ENCODE measurements at regions not wholly inside any gene's neighbourhood (a gene's known extent, or its start where the extent isn't known, plus 50 kb on each side); places are given as distances from the start of the nearest gene placed in this dataset.

DNA sequence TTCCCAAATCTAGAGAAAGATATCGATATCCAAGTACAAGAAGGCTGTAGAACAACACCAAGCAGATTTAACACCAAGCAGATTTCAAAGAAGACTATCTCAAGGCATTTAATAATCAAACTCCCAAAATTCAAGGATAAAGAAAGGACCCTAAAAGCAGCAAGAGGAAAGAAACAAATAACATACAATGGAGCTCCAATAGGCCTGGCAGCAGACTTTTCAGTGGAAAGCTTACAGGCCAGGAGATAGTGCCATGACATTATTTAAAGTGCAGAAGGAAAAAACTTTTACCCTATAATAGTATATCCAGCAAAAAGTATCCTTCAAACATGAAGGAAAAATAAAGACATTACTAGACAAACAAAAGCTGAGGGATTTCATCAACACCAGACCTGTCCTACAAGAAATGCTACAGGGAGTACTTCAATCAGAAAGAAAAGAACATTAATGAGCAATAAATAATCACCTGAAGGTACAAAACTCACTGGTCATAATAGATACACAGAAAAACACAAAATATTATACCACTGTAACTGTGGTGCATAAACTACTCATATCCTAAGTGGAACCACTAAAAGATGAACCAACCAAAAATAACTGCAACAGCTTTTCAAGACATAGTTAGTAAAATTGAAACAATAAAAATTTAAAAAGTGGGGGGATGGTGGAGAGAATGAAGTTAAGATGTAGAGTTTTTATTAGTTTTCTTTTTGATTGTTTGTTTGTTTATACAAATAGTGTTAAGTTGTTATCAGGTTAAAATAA lies 267.2 kb downstream of the AUH start:
- no peak for DNase-seq

DNA sequence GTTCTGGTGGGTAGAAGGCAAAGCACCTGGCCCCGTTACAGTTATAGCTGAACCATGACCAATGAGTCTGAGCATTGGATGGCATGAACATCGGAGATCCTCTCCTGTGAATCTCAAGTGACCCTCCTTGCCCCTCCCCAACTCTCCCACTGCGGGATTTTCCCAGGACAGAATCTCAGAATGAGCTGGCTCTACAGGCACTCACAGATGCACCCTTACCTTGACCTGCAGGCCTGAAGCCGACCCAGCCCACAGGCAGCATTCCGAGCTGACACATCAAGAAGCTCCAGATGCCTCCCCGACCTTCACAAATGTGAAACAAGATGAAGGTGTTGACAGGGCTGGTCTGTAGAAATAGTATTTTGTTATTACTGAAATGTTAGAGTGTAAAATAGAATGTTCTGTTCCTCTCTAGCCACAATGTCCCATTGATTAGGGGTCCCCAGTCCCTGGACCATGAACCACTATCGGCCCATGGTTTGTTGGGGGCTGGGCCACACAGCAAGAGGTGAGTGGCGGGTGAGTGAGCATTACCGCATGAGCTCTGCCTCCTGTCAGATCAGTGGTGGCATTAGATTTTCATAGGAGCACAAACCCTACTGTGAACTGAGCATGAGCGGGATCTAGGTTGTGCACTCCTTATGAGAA lies 263.4 kb downstream of the AUH start:
- no peak for DNase-seq

DNA sequence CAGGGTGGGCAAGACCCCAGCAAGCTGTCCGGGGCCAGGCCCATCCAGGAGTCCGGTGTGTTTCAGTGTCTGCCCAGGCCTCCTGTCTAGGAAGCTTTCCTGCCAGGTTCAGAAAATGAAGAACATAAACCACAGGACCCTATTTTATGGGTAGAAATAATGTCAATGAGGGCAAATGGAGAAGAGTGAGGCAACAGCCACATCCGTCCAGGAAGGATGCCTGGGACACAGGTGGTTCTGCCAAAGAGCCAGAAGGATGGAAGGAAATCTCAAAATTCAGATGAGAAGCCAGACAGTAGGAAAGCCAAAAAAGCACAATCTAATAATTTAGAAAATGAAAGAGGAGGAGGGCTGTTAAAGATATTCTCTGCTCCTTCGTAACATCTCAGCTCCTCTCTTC lies 262.3 kb downstream of the AUH start:
- DNase-seq = no peak

DNA sequence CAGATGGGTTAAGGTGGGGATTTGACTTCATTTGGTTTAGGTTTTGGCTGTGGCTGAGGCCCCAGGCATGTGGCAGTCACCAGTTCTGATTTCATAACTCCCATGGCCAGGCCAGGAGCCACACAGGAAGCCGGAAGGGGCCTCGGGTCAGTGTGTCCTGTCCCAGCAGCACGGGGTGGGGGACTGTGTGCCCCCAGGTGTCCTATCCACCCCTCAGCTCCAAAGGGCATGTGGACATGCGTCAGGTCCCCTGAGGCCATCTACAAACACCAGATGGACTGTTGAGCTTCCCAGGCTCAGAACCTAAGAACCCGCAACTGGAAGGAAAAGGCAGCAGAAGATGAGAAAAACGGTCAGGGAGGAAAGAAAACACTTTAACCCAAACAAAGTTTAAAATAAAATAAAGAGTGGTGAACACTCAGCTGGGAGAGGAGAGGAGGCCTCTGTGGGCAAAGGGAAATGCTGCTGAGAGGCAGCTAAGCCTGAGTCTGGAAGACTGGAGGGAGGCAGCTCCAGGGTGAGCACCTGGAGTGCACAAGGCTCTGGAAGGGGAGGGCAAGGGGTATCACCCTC lies 260.8 kb downstream of the AUH start:
- no peak for DNase-seq

DNA sequence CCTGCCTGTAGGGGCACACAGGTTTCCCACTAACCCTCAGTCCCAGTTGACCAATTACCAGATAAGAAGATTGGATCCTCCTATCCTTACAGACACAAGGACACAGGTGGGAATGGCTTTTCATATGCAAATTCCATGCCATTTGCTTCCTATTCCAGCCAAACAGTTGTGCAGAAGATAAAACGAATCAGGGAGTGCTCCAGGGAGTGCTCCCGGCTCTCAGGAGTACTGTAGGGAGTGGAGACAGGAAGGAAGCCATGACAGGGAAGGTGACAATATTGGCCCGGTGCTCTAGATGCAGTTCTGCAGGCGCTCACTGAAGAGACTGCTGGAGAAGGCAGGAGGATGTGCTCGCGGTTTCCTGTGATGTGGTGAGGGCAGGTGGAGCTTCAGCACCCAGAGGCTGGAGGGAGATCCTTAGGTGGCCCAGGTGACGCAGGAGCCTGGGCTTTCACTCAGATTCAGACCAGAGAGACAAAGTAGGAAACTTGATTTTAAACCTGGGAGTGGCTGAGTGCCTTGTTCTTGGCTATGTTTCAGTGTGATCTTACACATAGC lies 260.0 kb downstream of the AUH start:
- DNase-seq = no peak

DNA sequence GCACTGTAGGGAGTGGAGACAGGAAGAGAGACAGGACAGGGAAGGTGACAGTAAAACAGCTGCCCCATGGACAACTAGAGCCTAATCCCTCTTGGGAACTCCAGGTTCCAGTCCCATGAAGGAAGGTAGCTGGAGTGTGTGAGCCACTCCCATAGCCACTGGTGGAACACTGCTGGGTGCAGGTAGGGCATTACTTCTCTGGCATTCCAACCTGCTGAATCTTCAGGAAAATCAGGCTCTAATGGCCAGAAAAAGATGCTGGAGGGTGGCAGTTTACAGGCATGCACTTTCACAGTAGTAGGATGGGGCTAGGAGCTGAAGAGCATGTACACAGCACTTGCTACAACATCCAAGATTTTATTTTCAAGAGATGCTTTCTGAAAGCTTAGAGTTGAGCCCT lies 259.4 kb downstream of the AUH start:
- no peak for DNase-seq

DNA sequence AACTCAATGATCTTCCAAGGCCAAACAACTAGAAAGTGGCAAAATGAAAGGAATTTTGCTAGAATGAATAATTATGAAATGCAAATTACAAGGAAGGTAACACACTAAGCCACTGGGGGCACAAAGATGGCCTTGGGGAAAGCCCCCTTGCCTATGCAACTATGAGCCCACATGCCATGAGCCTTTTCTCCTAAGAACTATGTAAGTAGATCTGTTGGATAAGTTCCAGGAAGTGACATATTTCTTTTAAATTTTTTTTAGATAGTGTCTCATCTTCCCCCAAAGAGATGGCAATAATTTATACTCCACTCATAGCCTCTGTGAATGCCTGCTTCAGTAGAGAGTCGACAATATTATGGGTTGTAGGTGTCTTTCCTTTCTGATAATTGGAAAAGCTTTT lies 257.8 kb downstream of the AUH start:
- no peak for DNase-seq

DNA sequence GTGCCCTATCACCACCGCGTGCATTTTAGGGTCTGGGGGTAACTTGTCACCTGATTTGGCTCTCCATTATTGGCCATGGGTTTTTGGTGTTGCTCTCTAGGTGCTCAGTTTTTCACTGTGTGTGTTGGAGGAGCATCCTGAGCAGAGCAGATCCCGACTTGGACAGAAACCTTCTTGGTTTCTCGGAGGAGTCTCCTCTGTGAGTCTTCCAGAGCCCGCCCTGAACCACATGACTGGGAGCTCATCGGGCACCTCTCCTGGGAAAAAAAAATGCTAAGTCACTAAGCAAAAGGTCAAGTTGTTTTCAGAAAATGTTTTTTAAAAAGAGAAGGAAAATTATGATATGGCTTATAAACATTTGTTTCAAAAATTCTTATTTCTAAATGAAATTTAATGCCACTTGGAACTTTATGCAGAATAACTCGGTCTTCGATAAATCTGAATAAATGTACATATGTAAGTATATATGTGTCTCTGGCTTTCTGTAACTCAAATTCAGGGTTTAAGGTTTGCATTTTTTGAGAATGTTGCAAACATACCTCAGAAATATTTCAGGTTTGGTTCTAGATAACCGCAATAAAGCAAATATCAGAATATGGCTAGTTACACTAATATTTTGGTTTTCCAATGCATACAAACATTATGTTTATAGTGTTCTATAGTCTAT lies 255.2 kb downstream of the AUH start:
- DNase-seq = no peak

DNA sequence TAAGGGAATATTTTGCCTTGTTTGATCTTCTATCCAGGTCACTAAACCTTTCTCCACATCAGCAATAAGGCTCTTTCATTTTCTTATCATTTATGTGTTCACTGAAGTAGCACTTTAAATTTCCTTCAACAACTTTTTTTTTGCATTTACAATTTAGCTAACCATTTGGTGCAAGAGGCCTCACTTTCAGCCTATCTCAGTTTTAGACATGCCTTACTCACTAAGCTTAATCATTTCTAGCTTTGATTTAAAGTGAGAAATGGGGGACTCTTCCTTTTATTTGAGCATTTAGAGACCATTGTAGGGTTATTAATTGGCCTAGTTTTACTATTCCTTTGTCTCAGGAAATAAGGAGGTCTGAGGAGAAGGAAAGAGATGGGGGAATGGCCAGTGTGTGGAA lies 250.5 kb downstream of the AUH start:
- no peak for DNase-seq

DNA sequence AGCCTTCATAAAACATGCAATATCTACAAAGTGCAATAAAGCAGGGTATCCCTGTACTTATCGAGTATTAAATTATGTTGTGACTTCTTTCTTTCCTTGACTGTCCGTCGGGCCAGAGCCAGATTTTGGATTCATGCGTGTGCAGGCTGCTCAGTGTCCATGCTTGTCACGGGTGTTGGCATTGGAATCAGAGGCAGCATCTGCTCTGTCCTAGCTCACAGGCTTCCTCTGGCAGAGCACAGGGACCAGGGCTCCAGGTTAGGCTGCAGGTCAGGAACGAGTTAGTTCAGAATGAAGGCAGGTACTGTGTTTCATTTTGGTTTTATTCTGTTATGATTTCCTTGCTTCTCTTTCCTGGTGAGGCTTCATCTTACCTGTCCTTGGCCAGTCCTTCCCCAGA lies 249.8 kb downstream of the AUH start:
- DNase-seq = no peak

DNA sequence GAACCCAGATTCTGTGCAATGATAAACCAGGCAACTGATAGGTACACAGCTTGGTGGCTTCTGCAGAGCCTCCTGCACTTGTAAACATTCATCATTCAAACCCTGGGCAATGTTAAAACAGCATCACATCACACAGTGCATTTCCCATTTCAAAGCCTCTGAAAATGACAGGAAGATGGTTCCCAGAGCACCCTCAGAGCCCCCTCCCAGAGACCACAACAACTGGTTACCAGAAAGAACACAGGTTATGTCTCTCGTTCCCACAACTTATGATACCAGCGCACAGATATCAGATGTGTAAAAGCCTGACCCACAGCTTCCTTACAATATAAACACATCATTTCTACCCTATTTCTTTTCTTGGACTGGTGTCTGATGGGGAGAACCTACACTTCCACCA lies 248.7 kb downstream of the AUH start:
- DNase-seq = no peak

DNA sequence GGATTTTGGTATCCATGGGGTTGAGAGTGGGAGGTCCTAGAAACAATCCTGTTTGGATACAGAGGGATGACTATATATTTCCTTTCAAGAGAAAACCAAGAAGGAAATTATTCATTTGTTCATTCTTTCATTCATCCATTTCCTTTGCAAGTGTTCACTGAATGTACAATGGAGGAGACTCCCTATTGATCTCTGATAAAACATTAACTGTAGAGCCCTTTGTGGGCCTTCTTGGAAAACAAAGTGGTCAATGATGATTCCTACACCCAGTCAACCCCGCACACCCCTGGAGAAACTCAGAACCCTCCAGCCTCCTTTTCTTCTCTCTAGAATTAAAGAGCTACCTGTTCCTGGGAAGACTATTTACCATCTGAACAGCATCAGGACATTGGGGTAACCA lies 247.3 kb downstream of the AUH start:
- DNase-seq = no peak

DNA sequence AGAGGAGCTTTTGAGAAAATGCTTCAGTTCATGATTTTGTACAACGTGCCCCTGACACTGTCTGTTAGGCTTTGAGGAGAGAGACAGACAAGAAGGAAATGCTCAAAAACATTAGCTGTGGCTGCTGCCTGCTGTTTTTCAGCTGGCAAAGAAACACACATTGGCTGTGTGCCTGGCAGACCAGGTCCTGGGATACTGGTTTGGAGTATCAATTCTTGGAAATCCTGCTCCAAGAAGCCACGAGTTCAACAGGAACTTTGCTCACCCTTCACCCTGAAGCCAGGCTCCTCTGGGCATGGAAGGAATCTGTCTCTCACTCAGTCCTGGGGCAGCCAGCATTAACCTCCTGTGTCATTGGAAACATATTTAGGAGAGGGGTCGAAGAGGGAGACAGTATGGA lies 245.5 kb downstream of the AUH start:
- peak in 1 of 56 donors; percentile 12 for DNase-seq

DNA sequence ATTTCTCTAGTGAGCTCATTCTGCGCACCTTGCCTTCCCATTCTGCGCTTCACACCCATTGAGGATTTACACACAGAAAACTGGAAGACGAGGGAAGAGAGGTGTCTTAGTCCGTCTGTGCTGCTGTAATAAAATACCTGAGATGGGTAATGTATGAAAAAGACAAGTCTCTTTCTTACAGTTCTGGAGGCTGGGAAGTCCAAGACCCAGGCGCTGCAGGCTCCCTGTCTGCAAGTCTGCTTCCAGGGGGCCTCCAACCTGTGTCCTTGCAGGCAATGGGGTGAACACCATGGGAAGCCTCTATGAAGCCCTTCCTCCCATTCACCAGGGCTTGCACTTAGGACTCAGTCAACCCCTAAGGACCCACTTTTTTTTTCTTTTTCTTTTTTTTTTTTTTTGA lies 245.0 kb downstream of the AUH start:
- no peak for DNase-seq

DNA sequence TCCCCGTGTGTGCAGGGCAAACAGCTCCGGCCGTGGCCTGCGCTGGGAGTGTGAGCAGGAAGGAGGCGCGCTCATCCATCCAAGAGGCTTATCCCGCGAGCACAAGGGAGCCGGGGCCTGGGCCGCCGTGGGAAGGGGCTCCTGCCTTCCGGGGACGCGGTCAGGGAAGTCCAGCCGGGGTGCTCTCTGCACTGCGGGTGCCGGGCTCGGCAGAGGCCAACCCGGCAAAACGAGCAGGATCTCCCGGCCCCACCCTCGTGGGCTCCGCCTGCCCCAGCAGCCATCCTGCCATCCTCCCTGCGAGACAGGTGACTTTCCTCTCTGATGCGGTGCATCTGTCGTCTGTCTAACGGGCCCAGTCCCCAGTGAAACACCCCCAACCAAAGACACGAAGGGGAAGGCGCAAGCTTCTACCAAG lies 244.2 kb downstream of the AUH start:
- DNase-seq = no peak

DNA sequence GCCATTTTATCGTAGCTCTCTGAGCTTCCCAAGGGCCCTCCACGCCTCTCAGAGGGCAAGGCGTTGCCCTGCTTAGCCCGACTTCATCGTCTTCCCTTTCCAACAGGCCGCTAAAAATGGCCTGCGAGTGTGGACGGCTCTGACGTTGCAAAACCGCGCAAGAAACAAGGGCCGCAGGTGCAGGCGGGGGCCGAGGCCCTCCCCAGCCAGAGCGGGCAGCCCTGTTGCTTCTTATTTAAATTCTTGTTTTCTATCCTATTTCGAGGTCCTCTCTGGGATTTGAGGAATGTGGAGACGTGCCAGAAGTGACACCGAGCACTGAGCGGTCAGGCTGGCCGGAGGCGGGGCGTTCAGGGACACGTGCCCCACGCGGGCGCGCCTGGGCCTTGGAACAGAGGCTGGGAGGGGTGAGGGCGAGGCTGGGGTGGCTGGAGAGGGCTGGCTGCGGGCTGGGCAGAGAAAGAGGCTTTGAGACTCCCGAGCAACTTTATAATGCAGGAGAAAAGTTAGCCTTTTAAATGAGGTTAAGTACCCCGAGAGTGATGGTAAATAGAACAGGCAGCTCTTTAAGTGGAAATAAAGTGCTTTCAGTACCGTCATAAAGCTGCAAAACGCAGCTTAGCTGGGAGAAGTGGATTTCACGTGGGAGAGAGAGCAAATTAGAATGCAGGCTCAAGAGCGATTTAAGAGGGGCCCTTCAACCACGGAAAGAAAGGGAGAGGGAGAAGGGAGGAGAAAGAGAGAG lies 243.6 kb downstream of the AUH start:
- DNase-seq = peak in 50 of 56 donors; percentile 9 to 80 (median 34)

DNA sequence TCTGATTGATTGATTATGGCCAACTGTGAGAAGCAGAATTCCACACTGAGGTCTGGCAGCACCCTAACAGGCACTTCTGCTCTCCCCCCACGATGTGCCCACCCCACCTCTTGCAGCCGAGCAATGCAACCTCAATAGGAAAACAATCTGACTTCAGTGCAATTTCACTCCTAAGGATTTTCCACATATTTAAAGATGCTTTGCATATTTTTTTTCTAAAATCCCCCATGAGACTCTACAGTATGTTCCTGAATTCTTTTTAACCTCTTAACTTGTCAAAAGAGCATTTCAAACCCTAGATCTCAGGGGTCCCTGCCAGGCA lies 243.1 kb downstream of the AUH start:
- DNase-seq = no peak

DNA sequence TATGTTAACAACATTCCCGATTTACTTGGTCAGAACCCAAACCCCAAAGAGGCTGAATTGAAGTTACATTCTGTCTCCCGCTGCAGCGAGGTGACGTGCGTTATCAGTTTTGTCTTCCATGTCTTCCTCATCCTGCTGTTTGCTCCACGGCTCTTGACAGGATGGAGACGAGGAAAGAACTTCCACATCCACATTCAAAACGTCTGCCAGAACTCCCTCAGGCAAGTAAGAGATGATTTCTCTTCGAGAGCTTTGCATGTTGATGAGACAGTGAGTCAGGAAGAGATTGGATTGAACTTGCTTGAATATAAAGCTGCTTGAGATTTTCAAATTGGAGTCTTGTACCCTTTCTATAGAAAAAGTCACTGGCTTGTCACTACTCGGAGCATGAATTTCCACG lies 242.6 kb downstream of the AUH start:
- no peak for DNase-seq

DNA sequence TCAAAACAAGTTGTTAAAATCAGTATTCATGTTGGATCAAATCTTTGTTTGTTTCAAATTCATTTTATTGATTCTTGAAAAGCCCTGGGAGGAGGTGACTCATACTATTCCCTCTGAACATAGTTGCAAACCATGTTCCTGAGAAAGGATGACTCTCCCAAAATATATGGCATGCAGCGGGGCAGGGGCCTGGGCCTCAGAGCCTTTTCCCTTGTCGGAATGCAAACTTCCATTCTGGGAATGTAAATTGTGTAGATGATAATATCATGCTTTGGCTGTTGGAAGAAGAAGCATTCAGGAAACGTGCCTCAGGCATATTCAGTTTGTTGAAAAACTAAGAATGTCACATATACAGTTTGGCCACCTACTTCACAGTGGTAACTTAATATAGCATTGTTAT lies 242.0 kb downstream of the AUH start:
- DNase-seq = no peak

DNA sequence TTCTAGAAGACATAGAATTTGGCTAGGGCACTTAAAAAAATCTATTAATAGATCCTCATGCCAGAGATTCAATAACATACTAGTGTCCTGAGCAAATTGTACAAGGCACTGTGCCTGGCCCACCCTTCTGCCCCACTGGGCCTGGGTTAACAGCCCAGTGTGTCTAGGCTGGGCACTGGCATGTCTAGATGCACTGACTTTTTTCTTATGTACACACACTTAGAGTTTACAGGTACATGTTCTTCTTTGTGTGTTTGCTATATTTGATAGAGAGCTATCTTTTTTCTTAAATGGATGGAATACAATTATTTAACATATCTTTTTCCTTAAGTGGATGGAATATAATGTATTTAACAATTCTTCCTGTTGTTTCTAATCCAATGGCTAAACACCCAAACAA lies 241.5 kb downstream of the AUH start:
- no peak for DNase-seq

DNA sequence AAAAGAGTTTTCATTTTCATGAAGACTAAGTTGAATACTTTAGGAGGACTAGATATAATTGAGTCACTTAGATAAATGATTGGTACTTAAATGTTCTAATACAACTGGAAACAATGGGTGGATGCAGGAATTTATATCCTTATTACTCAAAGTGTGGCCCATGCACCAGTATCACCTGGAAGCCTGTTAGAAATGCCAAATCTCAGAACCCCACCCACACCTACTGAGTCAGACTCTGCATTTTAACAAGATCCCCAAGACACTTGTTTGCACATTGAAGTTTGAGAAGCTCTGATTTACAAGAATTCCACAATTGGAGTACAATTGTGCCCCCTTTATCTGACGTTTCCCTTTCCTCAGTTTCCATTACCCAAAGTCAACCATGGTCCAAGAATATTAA lies 239.0 kb downstream of the AUH start:
- no peak for DNase-seq
